Cardiac fibroblast (primary cell): ENCODE measurements at regions not wholly inside any gene's neighbourhood (a gene's known extent, or its start where the extent isn't known, plus 50 kb on each side); places are given as distances from the start of the nearest gene placed in this dataset.

Experiments
- DNase-seq, 2 donors: peaks; one replicate each; pipeline versions ENCODE4 v3.0.0 to v3.0.0-alpha.2; 2010; ENCODE audit warnings: low read depth in 2 of 2
- H3K4me3 ChIP-seq, 2 donors: replicated peaks in 1 of 2; 1 replicate in 1 of 2; 2 replicates in 1 of 2; pipeline ENCODE4 v1.5.1; 2011; ENCODE audit warnings: low read depth in 2 of 2, low read length in 2 of 2, mild to moderate bottlenecking in 2 of 2, moderate library complexity in 1 of 2
- CTCF ChIP-seq: IDR thresholded peaks from one replicate; pipeline ENCODE4 v1.5.1; 2011; ENCODE audit warnings: low read depth, mild to moderate bottlenecking, low read length, inconsistent platforms

- DNase-seq: no peak
- H3K4me3 ChIP-seq: no peak overlapping the region
- no peak for TF ChIP-seq CTCF
Measured at GRCh38 chr4:165783626-165784025, 89.4 kb upstream of the TLL1 start.

- peak in 1 of 2 donors; percentile 14 for DNase-seq
- no peak overlapping the region for H3K4me3 ChIP-seq
- no peak for TF ChIP-seq CTCF
Measured at GRCh38 chr4:165784672-165785071, 88.4 kb upstream of the TLL1 start.

- no peak for TF ChIP-seq CTCF
- H3K4me3 ChIP-seq: no peak overlapping the region
- DNase-seq: no peak
Measured at GRCh38 chr4:165785337-165785736, 87.7 kb upstream of the TLL1 start.

- no peak overlapping the region for H3K4me3 ChIP-seq
- DNase-seq: no peak
- no peak for TF ChIP-seq CTCF
Measured at GRCh38 chr4:165787516-165788274, 85.3 kb upstream of the TLL1 start.

GRCh38 chr4:165788686-165789463 lies 84.2 kb upstream of the TLL1 start:
- DNase-seq: no peak
- no peak for TF ChIP-seq CTCF
- H3K4me3 ChIP-seq: no peak overlapping the region

- DNase-seq: peak in 1 of 2 donors; percentile 17
- H3K4me3 ChIP-seq: no peak overlapping the region
- TF ChIP-seq CTCF: no peak
Measured at GRCh38 chr4:165793236-165793635, 79.8 kb upstream of the TLL1 start.
